Gastrocnemius medialis (tissue), 4 donors: ENCODE measurements at regions not wholly inside any gene's neighbourhood (a gene's known extent, or its start where the extent isn't known, plus 50 kb on each side); places are given as distances from the start of the nearest gene placed in this dataset.

ENCODE experiments used
- ATAC-seq, 2 donors: fragments of 150-250 bp; one replicate each; pipeline ENCODE4 v1.9.1; 2016
- DNase-seq, 2 donors: peaks; one replicate each; pipeline ENCODE4 v3.0.0-alpha.2; 2019
- H3K27ac ChIP-seq, 4 donors: fragments of 200-600 bp; sonication (generic); 1 replicate in 1 of 4; 2 replicates in 3 of 4; pipeline ENCODE4 v1.5.1; 2016 to 2018; ENCODE audit warnings: mild to moderate bottlenecking in 2 of 4, moderate library complexity in 1 of 4
- H3K27me3 ChIP-seq, 3 donors: fragments of 200-600 bp; sonication (generic) in 2 of 3; 1 replicate in 1 of 3; 2 replicates in 2 of 3; pipeline versions ENCODE4 v1.5.1 to v1.6.0; 2016 to 2019; ENCODE audit warnings: mild to moderate bottlenecking in 1 of 3, moderate library complexity in 1 of 3
- H3K36me3 ChIP-seq, 2 donors: fragments of 200-600 bp; sonication (generic) in 1 of 2; one replicate each; pipeline ENCODE4 v1.5.1; 2017 to 2018
- H3K4me1 ChIP-seq, 2 donors: fragments of 200-600 bp; sonication (generic) in 1 of 2; one replicate each; pipeline ENCODE4 v1.5.1; 2016 to 2017; ENCODE audit warnings: mild to moderate bottlenecking in 2 of 2
- H3K4me3 ChIP-seq, 4 donors: fragments of 200-600 bp; sonication (generic) in 3 of 4; 1 replicate in 1 of 4; 2 replicates in 3 of 4; pipeline ENCODE4 v1.5.1; 2016 to 2019; ENCODE audit warnings: mild to moderate bottlenecking in 2 of 4
- H3K9me3 ChIP-seq, 3 donors: fragments of 200-600 bp; sonication (generic) in 2 of 3; 1 replicate in 1 of 3; 2 replicates in 2 of 3; pipeline ENCODE4 v1.5.1; 2016 to 2019
- POLR2A ChIP-seq, 2 donors: fragments of 450-650 bp; IDR thresholded peaks; one replicate each; pipeline ENCODE4 v1.6.1; 2017; ENCODE audit warnings: antibody characterized with exemption in 2 of 2, mild to moderate bottlenecking in 2 of 2, moderate library complexity in 2 of 2
- in situ Hi-C, 4 donors: fragments of 200-750 bp; cut with MboI; loops; one replicate each; pipeline versions ENCODE4 v1.15.0 to v1.8.0; 2017; ENCODE audit warnings: low sequenced_read_pairs in 4 of 4
- intact Hi-C: fragments of 100-400 bp; cut with DNase I; formaldehyde crosslinking; loops from one replicate; pipeline ENCODE4 v1.15.1; 2023; ENCODE audit warnings: low total_unique reads
- TF ChIP-seq, protein P1 (sequence below), 5 experiments: fragments of 450-650 bp in 3 of 5; fragments of 200-600 bp in 2 of 5; sonication (generic) in 2 of 5; IDR thresholded peaks in 4 of 5; conservative IDR thresholded peaks in 1 of 5; 1 replicate in 4 of 5; 2 replicates in 1 of 5; pipeline ENCODE4 v1.5.1; 2016 to 2019; ENCODE audit warnings: antibody characterized with exemption in 5 of 5, mild to moderate bottlenecking in 3 of 5, moderate library complexity in 3 of 5

DNA sequence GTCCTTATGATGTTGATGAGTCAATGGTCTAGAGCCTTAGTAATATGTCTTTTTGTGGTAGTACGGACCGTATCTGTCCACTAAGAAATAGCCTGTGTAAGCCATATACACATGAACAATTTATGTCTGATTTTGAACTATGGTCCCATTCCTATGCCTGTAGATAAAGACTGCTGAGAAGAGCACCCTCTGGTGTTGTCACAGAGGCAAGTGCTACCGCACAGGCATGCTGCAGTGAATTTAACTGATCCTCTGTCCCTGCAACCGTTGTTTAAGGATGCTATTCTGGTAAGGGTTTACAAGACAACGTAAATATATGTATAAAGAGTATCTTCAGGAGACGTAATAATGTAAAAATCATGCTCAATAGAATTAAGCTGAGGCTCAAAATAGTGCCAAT is 170.7 kb downstream of the UBE3A start:
- TF ChIP-seq, protein P1, sequence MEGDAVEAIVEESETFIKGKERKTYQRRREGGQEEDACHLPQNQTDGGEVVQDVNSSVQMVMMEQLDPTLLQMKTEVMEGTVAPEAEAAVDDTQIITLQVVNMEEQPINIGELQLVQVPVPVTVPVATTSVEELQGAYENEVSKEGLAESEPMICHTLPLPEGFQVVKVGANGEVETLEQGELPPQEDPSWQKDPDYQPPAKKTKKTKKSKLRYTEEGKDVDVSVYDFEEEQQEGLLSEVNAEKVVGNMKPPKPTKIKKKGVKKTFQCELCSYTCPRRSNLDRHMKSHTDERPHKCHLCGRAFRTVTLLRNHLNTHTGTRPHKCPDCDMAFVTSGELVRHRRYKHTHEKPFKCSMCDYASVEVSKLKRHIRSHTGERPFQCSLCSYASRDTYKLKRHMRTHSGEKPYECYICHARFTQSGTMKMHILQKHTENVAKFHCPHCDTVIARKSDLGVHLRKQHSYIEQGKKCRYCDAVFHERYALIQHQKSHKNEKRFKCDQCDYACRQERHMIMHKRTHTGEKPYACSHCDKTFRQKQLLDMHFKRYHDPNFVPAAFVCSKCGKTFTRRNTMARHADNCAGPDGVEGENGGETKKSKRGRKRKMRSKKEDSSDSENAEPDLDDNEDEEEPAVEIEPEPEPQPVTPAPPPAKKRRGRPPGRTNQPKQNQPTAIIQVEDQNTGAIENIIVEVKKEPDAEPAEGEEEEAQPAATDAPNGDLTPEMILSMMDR (IDR thresholded peaks at IDR 0.05 in 4 of 5, conservative IDR thresholded peaks at IDR 0.05 in 1 of 5) = no peak
- no peak for TF ChIP-seq POLR2A (IDR thresholded peaks at IDR 0.05)
- no peak for DNase-seq
- Histone ChIP-seq H3K27me3 (no peaks in the 10 kb centered on the region), H3K4me1 (no peaks in the 10 kb centered on the region), H3K27ac (no peak overlapping the region), H3K9me3 (no peaks in the 10 kb centered on the region), H3K36me3 (no peaks in the 10 kb centered on the region), H3K4me3 (no peak overlapping the region)
- intact Hi-C loops (no loop called here), in situ Hi-C loops (loop anchor here in 1 of 4 donors (25.0 kb wide), 1 partner anchor 106 kb away; no protein-coding TSS in a partner anchor)
- no peak for ATAC-seq
